ENCODE measurements at regions not wholly inside any gene's neighbourhood (a gene's known extent, or its start where the extent isn't known, plus 50 kb on each side); places are given as distances from the start of the nearest gene placed in this dataset.

GRCh38 chr20:11761497-11761896 lies 156.2 kb upstream of the BTBD3 start:
- no peak for TF ChIP-seq POLR2A (IDR thresholded peaks at IDR 0.05)
- no peak for TF ChIP-seq CTCF (IDR thresholded peaks at IDR 0.05)

Data from lower leg skin (tissue), 3 donors.